GM12878 (cell line): ENCODE measurements at regions not wholly inside any gene's neighbourhood (a gene's known extent, or its start where the extent isn't known, plus 50 kb on each side); places are given as distances from the start of the nearest gene placed in this dataset.

Source experiments
- ATAC-seq: fragments of 200-7000 bp; cut with Tn5 transposase; 3 replicates; pipeline ENCODE4 v1.9.1; 2020; ENCODE audit warnings: mild to moderate bottlenecking, moderate library complexity
- BruUV-seq: library from RNA; stranded (reverse); fragments of 400-500 nt; replicated peaks from 2 replicates; lab custom pipeline; 2021; lab: Mats Ljungman, UMichigan
- CTCF ChIA-PET: fragments of 300-600 bp; sonication (Branson Sonifier 250); formaldehyde crosslinking; extraction: SDS; loops from one replicate; lab custom pipeline; 2021; ENCODE audit warnings: inconsistent platforms; lab: Yijun Ruan, JAX
- POLR2A ChIA-PET: fragments of 350-600 bp; formaldehyde crosslinking; extraction: SDS; loops from one replicate; lab custom pipeline; 2021; ENCODE audit warnings: inconsistent platforms; lab: Charles Lee
- RAD21 ChIA-PET: fragments of 300-600 bp; sonication (Branson Sonifier 250); formaldehyde crosslinking; loops from one replicate; lab custom pipeline; 2023; ENCODE audit warnings: antibody characterized with exemption; ENCODE audit not compliant: unreplicated experiment; lab: Charles Lee
- SMC1A ChIA-PET: fragments of 300-600 bp; sonication (Branson Sonifier 250); formaldehyde crosslinking; loops from one replicate; lab custom pipeline; 2023; ENCODE audit not compliant: unreplicated experiment, uncharacterized antibody; lab: Charles Lee
- DNase-seq: peaks from one replicate; pipeline ENCODE4 v3.0.0-alpha.2; 2011; ENCODE audit warnings: low read depth, low spot score
- FAIRE-seq: peaks from 3 replicates; lab custom pipeline; 2011; peaks lifted over from hg19 to GRCh38; lab: Jason Lieb, UNC
- H2AFZ ChIP-seq: 2 replicates; pipeline ENCODE4 v1.6.0; 2011; ENCODE audit warnings: low read depth, low read length, control low read depth; ENCODE audit not compliant: control insufficient read depth
- H3K27ac ChIP-seq: 2 replicates; pipeline ENCODE4 v1.5.1; 2011; ENCODE audit warnings: control low read depth; ENCODE audit not compliant: control insufficient read depth, insufficient read depth
- H3K27me3 ChIP-seq, 2 experiments: replicated peaks in 1 of 2; 2 replicates each; pipeline versions ENCODE4 v1.6.0 to v1.6.1; 2011; ENCODE audit warnings: low read length in 1 of 2; ENCODE audit not compliant: control insufficient read depth in 2 of 2, insufficient read depth in 2 of 2
- H3K36me3 ChIP-seq, 2 experiments: 2 replicates each; pipeline ENCODE4 v1.5.1; 2011; ENCODE audit warnings: low read length in 1 of 2; ENCODE audit not compliant: control insufficient read depth in 2 of 2, insufficient read depth in 2 of 2
- H3K4me1 ChIP-seq: 2 replicates; pipeline ENCODE4 v1.6.1; 2011; ENCODE audit warnings: mild to moderate bottlenecking, low read length, moderate library complexity, mixed read lengths; ENCODE audit not compliant: control insufficient read depth, insufficient read depth
- H3K4me2 ChIP-seq: 2 replicates; pipeline ENCODE4 v1.6.0; 2011; ENCODE audit warnings: control low read depth; ENCODE audit not compliant: control insufficient read depth, insufficient read depth
- H3K4me3 ChIP-seq: fragments of 200-600 bp; sonication (generic); 2 replicates; pipeline ENCODE4 v1.5.1; 2016
- H3K79me2 ChIP-seq: 2 replicates; pipeline ENCODE4 v1.6.0; 2011; ENCODE audit warnings: low read length; ENCODE audit not compliant: control insufficient read depth, insufficient read depth
- H3K9ac ChIP-seq: 2 replicates; pipeline ENCODE4 v1.8.0; 2011; ENCODE audit warnings: low read length, control low read depth, mixed read lengths; ENCODE audit not compliant: control insufficient read depth, insufficient read depth
- H3K9me3 ChIP-seq: replicated peaks from 3 replicates; pipeline ENCODE4 v1.5.1; 2011; ENCODE audit warnings: mild to moderate bottlenecking, low read length; ENCODE audit not compliant: control insufficient read depth, insufficient read depth
- H4K20me1 ChIP-seq: 2 replicates; pipeline ENCODE4 v1.6.0; 2011; ENCODE audit not compliant: control insufficient read depth, insufficient read depth
- BACH1 ChIP-seq: fragments of 450-650 bp; IDR thresholded peaks from 2 replicates; pipeline ENCODE4 v1.6.1; 2017; ENCODE audit warnings: mild to moderate bottlenecking, borderline replicate concordance
- CHD1 ChIP-seq: IDR thresholded peaks from 2 replicates; pipeline ENCODE4 v1.6.1; 2012; ENCODE audit warnings: low read depth, low read length, improper control_type of control experiment
- CHD2 ChIP-seq: IDR thresholded peaks from 2 replicates; pipeline ENCODE4 v1.6.1; 2011; ENCODE audit warnings: low read depth, low read length, improper control_type of control experiment, borderline replicate concordance
- CREM ChIP-seq: IDR thresholded peaks from 2 replicates; pipeline ENCODE4 v1.6.1; 2014; ENCODE audit warnings: antibody characterized with exemption, low read depth
- EP300 ChIP-seq, 2 experiments: fragments of 150-350 bp in 1 of 2; IDR thresholded peaks; 2 replicates each; pipeline ENCODE4 v1.6.1; 2011 to 2012; ENCODE audit warnings: low read depth in 2 of 2, low read length in 2 of 2, borderline replicate concordance in 1 of 2, improper control_type of control experiment in 1 of 2, inconsistent platforms in 1 of 2; ENCODE audit not compliant: control insufficient read depth in 1 of 2
- MEF2B ChIP-seq: fragments of 450-650 bp; IDR thresholded peaks from 2 replicates; pipeline ENCODE4 v1.6.1; 2018; ENCODE audit warnings: mild to moderate bottlenecking, moderate library complexity; ENCODE audit not compliant: partially characterized antibody, poor library complexity, severe bottlenecking
- MTA3 ChIP-seq: IDR thresholded peaks from 2 replicates; pipeline ENCODE4 v1.6.1; 2012; ENCODE audit warnings: low read length, inconsistent platforms, borderline replicate concordance
- NR2C1 ChIP-seq: fragments of 450-650 bp; IDR thresholded peaks from 2 replicates; pipeline ENCODE4 v1.6.1; 2017; ENCODE audit warnings: antibody characterized with exemption, mild to moderate bottlenecking, moderate library complexity
- PBX3 ChIP-seq: IDR thresholded peaks from 2 replicates; pipeline ENCODE4 v1.6.1; 2011; ENCODE audit warnings: mild to moderate bottlenecking, low read depth, low read length, moderate library complexity; ENCODE audit not compliant: insufficient replicate concordance
- RAD51 ChIP-seq: fragments of 450-650 bp; IDR thresholded peaks from 2 replicates; pipeline ENCODE4 v1.6.1; 2016; ENCODE audit warnings: moderate library complexity, mild to moderate bottlenecking, inconsistent platforms
- SIX5 ChIP-seq: IDR thresholded peaks from 2 replicates; pipeline ENCODE4 v1.6.1; 2011; ENCODE audit warnings: mild to moderate bottlenecking, low read depth, low read length, moderate library complexity; ENCODE audit not compliant: severe bottlenecking
- SKIL ChIP-seq: fragments of 450-650 bp; IDR thresholded peaks from 2 replicates; pipeline ENCODE4 v1.6.1; 2017; ENCODE audit warnings: mild to moderate bottlenecking, low read depth, inconsistent platforms; ENCODE audit not compliant: poor library complexity, severe bottlenecking
- SMAD1 ChIP-seq: fragments of 450-650 bp; IDR thresholded peaks from 2 replicates; pipeline ENCODE4 v1.6.1; 2018; ENCODE audit warnings: mild to moderate bottlenecking, low read depth; ENCODE audit not compliant: partially characterized antibody
- SMARCA5 ChIP-seq: fragments of 450-650 bp; IDR thresholded peaks from 2 replicates; pipeline ENCODE4 v1.6.1; 2017; ENCODE audit warnings: mild to moderate bottlenecking
- TAF1 ChIP-seq: IDR thresholded peaks from 2 replicates; pipeline ENCODE4 v1.6.1; 2011; ENCODE audit warnings: mild to moderate bottlenecking, low read depth, low read length, borderline replicate concordance
- WGBS: methylation state at CpG from one replicate; pipeline ENCODE4 v1.1.6; 2016; ENCODE audit warnings: low lambda C conversion rate; ENCODE audit not compliant: insufficient replicate concordance, insufficient coverage; ENCODE audit errors: missing lambda C conversion rate; 5-methylcytosine and 5-hydroxymethylcytosine counted together
- in situ Hi-C: fragments of 300-500 bp; cut with MboI; formaldehyde crosslinking; loops from 9 replicates; pipeline ENCODE4 v1.14.3; 2018; ENCODE audit warnings: mixed read lengths
- intact Hi-C: fragments of 100-400 bp; cut with micrococcal nuclease; formaldehyde crosslinking; loops from one replicate; pipeline ENCODE4 v1.14.2; 2022; ENCODE audit not compliant: unreplicated experiment
- TF ChIP-seq, protein P1 (sequence below): fragments of 450-650 bp; conservative IDR thresholded peaks from 2 replicates; pipeline ENCODE4 v1.6.1; 2017; ENCODE audit warnings: mild to moderate bottlenecking, moderate library complexity
- TF ChIP-seq, protein P2 (sequence below): fragments of 450-650 bp; IDR thresholded peaks from 2 replicates; pipeline ENCODE4 v1.6.1; 2017; ENCODE audit warnings: antibody characterized with exemption, mild to moderate bottlenecking, moderate library complexity

- ATAC-seq (no peak), DNase-seq (no peak), FAIRE-seq (no peak)
- SMC1A ChIA-PET = interaction anchor here (1.4 kb wide), 1 partner anchor 14 kb away, joined by 3 read pairs; no protein-coding TSS in a partner anchor
- RAD21 ChIA-PET = no interaction called here
- Histone ChIP-seq H3K4me1 (no peaks in the 10 kb centered on the region), H3K36me3 (no peaks in the 10 kb centered on the region), H3K27me3 (no peaks in the 10 kb centered on the region), H3K4me2 (no peak overlapping the region), H3K9me3 (no peaks in the 10 kb centered on the region), H3K4me3 (no peak overlapping the region), H4K20me1 (no peaks in the 10 kb centered on the region), H3K9ac (no peak overlapping the region), H3K27ac (no peak overlapping the region), H3K79me2 (no peaks in the 10 kb centered on the region), H2AFZ (no peak overlapping the region)
- in situ Hi-C loops (no loop called here), intact Hi-C loops (no loop called here)
- CTCF ChIA-PET = no interaction called here
- BruUV-seq = no TSS peak
- POLR2A ChIA-PET = no interaction called here
- WGBS = 60% methylated on average over 3 of the region's 3 CpGs
- TF ChIP-seq CHD1 (no peak), PBX3 (no peak), SMARCA5 (no peak), MTA3 (no peak), NR2C1 (no peak), RAD51 (no peak), CREM (no peak), TAF1 (no peak), CHD2 (no peak), SMAD1 (no peak), SIX5 (no peak), EP300 (IDR thresholded peaks at IDR 0.05; ENCODE audit: borderline replicate concordance in 1 of 2, control insufficient read depth in 1 of 2, low read depth in 2 of 2, low read length in 2 of 2) (no peak), MEF2B (no peak), SKIL (no peak), BACH1 (no peak)
- TF ChIP-seq, protein P1, sequence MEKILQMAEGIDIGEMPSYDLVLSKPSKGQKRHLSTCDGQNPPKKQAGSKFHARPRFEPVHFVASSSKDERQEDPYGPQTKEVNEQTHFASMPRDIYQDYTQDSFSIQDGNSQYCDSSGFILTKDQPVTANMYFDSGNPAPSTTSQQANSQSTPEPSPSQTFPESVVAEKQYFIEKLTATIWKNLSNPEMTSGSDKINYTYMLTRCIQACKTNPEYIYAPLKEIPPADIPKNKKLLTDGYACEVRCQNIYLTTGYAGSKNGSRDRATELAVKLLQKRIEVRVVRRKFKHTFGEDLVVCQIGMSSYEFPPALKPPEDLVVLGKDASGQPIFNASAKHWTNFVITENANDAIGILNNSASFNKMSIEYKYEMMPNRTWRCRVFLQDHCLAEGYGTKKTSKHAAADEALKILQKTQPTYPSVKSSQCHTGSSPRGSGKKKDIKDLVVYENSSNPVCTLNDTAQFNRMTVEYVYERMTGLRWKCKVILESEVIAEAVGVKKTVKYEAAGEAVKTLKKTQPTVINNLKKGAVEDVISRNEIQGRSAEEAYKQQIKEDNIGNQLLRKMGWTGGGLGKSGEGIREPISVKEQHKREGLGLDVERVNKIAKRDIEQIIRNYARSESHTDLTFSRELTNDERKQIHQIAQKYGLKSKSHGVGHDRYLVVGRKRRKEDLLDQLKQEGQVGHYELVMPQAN = no peak
- TF ChIP-seq, protein P2, sequence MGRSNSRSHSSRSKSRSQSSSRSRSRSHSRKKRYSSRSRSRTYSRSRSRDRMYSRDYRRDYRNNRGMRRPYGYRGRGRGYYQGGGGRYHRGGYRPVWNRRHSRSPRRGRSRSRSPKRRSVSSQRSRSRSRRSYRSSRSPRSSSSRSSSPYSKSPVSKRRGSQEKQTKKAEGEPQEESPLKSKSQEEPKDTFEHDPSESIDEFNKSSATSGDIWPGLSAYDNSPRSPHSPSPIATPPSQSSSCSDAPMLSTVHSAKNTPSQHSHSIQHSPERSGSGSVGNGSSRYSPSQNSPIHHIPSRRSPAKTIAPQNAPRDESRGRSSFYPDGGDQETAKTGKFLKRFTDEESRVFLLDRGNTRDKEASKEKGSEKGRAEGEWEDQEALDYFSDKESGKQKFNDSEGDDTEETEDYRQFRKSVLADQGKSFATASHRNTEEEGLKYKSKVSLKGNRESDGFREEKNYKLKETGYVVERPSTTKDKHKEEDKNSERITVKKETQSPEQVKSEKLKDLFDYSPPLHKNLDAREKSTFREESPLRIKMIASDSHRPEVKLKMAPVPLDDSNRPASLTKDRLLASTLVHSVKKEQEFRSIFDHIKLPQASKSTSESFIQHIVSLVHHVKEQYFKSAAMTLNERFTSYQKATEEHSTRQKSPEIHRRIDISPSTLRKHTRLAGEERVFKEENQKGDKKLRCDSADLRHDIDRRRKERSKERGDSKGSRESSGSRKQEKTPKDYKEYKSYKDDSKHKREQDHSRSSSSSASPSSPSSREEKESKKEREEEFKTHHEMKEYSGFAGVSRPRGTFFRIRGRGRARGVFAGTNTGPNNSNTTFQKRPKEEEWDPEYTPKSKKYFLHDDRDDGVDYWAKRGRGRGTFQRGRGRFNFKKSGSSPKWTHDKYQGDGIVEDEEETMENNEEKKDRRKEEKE = no peak
Measured at GRCh38 chr6:84447651-84448050, 220.2 kb upstream of the CEP162 start.
